ENCODE measurements at regions not wholly inside any gene's neighbourhood (a gene's known extent, or its start where the extent isn't known, plus 50 kb on each side); places are given as distances from the start of the nearest gene placed in this dataset.
"Not testable (repeated sequence)": the region's sequence is repeated elsewhere in the genome, so short reads cannot be mapped to it uniquely, and the experiment has no call there.

DNA sequence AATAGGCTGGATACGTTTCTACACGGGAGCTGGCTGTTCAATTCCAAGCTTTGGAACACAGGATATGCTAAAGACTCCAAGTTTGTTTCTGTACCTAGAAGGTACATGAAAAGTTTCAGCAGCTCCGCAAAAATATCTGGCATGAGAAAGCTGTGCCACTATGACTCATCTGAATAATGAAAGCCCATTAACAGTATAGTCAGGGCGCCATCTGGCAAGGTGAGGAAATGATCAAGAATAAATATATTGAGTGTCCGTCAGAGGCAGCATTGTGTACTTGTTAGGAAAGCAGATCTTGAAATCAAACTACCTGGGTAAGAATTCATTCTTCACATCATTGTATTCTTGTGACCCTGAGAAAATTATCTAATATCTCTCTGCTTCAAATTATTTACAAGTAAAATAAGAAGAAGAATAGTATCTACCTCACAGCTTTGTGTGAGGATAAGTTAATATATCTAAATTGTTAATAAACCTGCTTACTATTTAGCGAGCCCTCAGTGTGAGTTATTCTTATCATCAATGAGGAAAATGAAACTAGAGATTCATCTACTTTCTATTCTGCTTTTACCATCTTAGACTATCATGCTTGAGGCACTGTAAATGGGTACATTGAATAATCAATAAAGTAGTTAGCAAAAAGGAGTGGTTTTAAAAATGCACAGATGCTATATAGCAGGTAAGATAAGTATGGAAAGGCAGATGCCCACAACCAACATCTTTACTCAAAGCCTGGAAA lies 53.5 kb downstream of the FSCB start:
- DNase-seq: peak; percentile 39

DNA sequence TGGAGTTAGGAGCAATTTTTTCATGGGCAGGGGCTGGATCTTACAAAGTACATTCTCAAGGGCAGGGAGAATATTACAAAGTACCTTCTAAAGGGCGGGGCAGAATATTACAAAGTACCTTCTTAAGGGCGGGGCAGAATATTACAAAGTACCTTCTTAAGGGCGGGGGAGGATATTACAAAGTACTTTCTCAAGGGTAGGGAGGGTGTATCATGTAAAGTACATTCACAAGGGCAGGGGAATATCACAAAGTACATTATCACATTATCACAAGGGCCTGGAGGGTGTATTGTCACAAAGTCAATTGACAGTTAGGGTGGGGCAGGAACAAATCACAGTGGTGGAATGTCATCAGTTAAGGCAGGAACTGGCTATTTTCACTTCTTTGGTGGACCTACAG lies 56.9 kb downstream of the FSCB start:
- DNase-seq: not testable (repeated sequence)

DNA sequence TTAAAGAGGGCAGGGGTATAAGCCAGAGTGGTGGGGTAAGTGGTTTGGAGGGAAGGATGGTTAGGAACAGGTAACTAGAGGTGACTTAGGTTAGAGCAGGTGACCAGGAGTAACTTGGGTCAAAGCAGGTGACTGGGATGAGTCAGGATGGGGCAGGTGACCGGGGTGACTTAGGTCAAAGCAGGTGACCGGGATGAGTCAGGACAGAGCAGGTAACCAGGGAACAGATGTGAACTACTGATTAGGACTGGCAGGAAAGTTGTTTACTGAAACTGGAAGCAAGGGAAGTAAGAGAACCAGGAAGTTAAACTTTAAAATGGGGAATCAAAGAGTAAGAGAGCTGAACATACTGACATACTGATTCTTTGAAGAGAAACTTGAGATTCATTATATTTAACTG lies 57.4 kb downstream of the FSCB start:
- DNase-seq: no peak

DNA sequence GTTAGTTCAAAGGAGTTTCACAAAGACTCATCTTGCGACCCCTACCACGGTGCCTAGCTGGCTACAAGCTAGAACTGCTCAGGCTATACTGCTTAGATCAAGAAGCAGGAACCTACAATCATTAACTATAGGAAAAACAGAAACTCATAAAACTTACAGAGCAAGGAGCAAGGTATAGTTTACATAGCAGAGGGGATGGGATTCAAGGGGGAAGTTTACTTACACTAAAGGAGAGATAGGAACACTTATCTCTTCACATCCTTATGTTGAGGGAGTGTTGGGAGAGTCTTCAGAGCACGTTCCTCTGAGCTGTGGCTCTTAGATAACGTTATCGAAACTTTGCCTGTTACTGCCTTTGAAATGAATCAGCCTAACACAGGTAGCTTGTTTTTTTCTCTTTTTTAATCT lies 58.1 kb downstream of the FSCB start:
- DNase-seq: no peak

DNA sequence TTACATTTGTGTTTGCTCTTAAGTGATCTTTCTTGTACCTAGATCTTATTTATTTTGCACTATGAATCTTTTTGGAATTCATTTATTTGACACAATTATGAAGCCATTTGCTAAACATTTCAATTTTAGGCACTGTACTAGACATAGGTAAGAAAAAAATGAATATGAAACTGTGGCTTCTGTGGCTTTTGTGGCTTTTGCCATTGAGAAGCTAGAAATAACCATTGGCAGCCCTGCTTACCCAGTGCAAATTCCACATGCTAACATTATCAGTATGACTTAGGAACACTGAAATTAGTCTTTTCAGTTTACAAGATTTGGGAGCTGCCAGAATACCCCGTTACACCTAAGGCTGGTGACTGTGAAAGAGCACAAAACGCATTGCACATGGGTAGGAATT lies 60.1 kb downstream of the FSCB start:
- no peak for DNase-seq

DNA sequence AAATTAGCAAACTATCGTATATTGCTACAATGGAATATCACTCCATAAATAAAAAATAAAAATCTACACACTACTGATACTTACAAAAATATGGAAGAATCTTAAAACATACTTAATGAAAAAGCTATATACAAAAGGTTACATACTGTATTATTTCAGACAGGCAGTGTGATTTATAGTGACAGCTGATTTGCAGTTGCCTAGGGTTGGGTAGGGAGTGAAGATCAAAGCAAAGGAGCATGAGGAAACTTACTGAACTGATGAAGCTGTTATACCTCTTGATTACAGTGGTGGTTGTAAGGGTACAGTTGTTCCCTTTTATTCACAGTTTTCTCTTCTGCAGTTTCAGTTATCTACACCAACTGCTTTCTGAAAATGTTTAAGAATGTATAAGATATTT lies 62.6 kb downstream of the FSCB start:
- no peak for DNase-seq

DNA sequence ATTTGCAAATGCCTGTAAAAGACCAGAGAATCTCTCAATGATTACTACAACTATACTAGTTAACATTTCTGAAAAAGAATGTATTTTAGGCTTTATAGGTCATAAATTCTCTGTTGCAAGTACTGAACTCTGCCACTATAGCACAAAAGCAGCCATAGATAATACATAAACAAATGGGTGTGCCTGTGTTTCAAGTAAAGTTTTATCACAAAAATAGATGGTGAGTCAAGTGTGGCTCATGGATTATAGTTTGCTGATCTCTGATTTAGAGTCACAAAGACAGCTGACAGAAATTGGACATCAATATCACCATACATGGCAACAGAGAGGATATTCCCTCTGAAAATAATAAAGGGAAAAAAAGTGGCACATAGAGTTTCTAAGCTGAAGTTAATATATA lies 68.1 kb downstream of the FSCB start:
- DNase-seq: no peak

DNA sequence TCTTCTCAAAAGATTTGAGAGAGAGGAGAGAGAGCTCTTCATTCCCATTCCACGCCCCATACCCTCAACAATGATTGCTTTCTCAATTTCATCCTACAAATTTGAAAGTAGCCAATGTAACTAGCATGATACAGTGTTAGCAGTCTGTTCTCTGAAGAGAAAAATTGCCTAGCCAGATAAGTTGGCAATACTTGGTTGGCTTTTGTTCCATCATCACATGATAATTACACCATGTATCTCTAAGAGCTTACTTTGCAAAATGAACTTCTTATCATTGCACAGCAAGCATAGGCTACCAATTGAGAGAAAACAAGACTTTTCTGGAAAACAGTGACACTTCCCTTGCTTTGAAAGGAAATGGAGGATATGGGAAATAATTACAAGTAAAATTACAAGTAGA lies 68.9 kb downstream of the FSCB start:
- no peak for DNase-seq

DNA sequence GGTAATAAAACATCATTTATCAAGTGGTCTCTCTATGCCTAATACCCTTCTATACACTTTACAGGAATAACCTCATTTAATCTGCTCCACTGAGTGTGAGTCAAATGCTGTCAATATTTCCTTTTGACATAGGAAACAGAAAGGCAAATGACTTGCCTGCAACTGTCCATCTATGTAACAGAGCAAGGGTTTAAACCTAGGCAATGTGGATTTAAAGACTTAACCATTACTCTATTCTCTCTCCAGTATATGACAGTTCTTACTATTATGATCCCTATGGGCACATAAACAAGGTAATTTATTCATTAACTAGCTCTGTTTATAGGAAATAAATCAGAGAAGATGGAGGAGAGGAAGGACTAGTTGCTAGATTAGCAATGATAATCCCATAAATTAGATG lies 70.6 kb downstream of the FSCB start:
- DNase-seq: no peak

DNA sequence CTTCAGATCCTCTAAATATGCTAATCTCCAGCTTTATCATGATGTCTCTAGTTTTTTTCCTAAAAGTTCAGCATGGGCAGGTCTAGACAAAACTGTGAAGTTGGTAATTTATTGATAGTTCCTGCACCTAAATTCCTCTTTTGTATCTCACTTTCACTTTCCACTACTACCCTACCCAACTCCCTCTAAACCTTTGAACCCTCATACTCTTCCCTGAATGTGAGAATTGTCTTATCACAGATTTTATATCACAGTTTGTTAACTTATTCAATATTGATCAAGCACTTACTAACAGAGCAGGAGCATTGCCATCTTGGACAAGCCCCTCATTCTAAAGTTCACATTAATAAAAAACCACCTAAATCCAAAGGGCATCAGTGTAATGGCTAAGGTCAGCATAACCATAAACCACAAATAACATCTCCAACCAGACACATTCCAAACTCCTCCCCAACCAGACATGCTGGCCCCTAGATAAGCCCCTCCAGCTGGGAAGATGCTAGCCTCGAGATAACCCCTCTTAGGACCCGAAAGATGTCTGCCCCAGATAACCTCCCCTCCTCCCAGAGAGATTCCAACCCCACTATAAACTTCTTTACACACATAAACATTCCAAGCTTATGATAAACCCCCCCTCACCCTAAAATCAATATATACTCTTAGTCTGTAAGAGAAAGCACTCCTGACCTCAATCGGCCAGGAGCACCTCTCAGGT lies 78.7 kb downstream of the FSCB start:
- no peak for DNase-seq

DNA sequence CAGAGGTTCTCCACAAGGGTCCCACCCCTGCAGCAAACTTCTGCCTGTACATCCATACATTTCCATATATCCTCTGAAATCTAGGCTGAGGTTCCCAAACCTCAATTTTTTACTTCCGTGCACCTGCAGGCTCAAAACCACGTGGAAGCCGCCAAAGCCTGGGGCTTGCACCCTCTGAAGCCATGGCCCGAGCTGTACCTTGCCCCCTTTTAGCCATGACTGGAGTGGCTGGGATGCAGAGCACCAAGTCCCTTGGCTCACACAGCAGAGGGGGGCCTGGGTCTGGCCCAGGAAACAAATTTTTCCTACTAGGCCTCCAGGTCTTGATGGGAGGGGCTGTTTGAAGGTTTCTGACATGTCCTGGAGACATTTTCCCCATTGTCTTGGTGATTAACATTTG lies 84.4 kb downstream of the FSCB start:
- DNase-seq: no peak

DNA sequence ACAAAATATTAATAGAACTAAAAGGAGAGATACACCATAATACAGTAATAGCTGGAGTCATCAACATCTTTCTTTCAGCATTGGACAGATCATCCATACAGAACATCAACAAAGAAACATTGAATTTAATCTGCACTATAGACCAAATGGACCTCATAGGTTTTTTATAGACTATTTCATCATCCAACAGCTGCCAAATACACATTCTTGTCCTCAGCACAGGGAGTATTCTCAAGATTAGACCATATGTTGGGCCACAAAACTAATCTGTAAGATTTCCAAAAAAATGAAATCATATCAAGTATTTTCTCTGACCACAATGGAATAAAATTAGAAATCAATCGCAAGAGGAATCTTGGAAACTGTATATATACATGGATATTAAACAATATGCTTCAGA lies 86.9 kb downstream of the FSCB start:
- DNase-seq: no peak

DNA sequence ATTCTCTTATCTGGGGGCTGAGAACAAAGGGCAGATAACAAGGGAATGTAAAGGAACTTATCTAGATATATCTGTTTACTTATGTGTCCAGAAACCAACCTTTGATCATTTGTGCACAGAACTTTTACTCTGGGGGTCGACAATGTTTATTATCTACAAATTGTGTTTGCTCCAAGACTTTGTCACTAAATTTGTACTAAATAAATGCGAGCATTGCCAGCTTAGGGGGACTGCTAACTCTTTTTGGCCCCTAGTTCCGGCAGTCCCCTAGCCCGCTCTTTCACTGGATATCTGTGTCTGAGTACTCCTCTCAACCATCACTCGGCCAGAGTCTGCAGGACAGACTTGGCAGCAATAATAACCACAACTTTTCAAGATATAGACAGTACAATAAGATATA lies 88.2 kb downstream of the FSCB start:
- no peak for DNase-seq

DNA sequence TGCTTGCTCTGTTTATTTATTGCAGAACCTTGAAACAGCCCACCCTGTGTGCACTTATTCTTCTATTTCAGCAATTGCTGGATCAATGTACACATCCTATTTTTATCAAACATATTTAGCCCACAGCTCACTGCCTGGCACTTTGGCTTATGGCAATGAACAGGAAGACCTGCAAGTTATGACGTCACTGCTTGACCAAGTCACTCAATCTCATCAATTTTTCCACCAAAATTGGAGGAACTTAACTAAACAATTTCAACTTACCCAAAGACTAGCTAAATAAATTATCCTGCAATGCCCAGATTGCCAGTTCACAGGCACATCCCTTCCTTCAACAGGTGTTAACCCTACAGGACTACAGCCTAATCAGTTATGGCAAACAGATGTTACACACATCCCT lies 89.3 kb downstream of the FSCB start:
- no peak for DNase-seq

DNA sequence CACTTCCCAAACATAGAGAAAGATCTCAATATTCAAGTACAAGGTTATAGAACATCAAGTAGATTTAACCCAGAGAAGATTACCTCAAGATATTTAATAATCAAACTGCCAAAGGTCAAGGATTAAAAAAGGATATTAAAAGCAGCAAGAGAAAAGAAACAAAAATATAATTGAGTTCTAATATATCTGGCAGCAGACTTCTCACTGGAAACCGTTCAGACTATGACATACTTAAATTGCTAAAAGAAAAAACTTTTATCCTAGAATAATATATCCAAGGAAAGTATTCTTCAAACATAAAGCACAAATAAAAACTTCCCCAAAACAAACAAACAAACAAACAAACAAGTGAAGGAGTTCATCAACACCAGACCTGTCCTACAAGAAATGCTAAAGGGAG lies 92.4 kb downstream of the FSCB start:
- no peak for DNase-seq

DNA sequence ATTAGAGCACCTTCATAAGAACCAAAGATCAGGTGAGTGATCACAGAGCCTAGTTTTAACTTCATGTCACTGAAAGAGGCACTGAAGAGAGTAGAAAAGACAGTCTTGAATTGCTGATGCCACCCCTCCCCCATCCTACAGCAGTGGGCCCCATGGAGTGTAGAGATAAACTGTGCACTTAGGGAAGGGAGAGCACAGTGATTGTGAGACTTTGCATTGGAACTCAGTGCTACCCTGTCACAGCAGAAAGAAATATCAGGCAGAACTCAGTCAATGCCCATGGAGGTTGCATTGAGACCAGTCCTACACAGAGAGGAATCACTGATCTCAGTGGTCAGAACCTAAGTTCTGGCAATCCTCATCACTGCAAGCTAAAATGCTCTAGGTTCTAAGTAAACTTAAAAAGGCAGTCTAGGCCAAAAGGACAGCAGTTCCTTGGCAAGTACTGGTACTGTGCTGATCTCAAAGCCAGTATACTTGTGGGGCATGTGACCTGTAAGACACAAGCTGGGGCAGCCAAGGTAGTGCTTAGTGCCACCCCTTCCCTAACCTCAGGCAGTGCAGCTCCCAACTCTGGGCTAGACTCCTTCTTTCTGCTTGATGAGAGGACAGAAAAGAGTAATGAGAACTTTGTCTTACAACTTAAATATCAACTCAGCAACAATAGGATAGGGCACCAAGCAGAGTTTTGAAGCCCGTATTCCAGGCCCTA lies 94.1 kb downstream of the FSCB start:
- no peak for DNase-seq

DNA sequence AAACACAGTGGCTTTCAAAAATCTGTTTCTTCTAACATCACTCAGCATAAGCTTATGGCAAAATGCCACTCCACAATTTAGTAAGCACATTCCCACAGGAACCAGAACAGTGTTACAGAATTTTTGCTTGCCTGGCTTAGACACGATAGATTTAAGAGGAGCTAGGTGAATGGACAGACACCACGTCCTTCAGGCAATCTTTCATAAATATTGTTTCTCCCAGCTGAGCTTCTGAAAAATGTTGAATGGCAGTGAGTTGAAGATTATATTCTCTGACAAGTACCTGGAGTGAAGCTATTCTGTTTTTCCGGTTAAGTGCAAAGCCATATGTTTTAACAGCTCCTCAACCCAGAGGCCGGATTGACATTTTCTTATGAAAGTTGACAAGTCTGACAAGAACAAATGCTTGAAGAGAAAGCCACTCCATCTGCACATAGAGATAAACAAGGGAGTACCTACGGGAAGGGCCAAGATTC lies 102.0 kb downstream of the FSCB start:
- DNase-seq: no peak

DNA sequence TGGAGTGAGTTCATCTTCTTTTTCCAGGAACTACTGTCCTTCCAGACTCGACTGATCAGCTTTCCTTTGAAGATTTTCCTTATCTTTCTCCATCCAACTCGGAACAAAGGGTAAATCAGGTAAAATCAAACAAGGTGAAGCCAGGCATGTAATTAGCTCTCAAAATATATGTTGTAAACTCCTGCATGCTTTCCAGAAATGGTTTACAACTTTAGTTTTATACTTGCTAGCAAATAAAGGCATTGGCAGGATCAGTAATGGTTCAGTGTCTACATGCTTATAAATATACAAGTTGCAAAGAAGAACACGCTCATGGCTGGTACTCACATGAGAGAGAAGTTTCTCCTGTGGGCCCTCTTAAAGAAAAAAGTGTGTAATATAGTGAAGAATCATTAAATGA lies 102.5 kb downstream of the FSCB start:
- no peak for DNase-seq

DNA sequence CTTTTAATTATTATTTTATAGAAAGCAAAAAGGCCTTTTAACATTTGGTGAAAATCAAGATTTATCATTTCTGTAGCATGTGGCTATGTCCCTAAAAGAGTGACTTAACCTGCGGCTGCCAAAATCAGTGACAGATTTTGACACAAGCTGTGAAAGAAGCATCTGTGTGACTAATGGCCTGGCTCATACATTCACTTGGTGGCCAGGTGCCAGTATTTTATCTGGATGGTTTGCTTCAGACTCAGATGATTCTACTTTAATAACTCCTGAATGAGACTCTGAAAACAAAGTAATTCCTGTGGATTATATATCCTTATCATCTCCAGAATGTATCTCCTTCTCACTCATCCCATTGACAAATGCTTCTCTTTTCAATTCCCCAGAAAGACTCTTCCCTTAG lies 103.0 kb downstream of the FSCB start:
- peak; percentile 25 for DNase-seq

DNA sequence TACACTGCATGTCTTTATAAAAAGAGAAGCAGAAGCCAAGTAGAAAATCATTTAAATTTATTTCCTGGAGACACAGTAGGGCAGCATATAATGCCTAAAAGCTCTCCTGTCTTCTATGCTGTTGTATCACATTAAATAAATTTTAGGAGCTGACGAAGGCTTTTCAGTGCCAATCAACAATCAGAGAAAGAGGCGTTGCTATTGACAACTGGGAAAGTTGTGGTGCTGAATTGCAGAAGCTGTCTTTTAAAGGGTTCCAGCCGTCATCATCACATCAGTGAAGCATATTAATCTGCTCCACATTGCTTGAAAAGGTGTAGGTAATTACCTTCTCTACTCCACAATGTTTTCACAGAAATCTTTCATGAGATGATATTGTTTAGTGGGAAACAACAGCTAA lies 103.9 kb downstream of the FSCB start:
- no peak for DNase-seq

DNA sequence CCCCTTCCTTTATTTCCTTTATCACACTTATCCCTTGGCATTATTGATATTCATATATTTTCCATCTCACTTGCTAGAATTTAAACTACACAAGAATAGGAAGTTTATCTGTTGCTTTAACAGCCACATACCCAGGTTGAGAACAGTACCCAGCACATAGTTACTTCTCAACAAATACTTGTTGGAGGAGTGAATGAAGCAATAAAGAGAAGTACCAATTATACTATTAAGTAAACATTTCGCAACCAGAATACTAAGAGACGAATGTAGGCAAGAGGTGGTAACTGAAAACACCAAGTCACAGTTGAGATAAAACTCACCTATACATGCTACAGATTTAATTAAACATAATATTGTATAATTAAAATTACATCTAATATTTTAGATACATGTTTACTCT lies 110.9 kb downstream of the FSCB start:
- no peak for DNase-seq

DNA sequence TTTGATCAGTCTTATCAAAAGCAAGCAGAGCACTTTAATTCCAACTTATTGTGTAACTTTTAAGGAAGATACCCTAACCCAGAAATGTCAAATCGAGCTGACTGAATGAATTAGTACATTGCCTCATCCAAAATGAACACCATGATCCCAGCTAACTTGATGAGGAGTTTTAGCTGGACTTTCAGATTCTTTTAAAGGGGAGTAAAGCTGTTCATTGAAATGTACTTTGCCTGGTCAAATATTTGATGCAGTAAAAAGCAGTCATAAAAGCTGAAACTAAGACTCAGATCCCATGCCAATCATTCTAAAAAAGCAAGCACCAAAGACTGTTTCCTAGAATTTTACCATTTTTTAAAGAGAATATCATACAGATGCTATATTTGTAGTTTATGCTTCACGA lies 114.1 kb downstream of the FSCB start:
- no peak for DNase-seq

DNA sequence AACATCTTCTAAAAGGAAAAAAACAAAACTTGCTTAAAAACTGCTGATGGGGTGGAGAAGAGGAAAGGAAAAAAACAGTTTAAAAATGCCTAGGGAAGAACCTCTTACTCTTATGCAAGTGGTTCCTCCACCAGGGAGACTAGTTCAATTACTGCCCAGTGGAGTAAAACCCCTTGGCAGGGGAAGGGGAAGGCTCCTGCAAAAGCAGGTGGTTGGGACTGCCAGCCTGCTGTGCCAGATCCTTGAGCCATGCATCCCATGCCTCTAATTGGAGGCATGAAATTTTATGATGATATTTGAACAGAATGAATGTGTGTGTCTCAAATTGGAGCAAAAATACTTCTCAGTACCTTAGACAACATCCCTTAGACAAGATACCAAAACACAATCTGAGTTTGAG lies 118.8 kb downstream of the FSCB start:
- no peak for DNase-seq

DNA sequence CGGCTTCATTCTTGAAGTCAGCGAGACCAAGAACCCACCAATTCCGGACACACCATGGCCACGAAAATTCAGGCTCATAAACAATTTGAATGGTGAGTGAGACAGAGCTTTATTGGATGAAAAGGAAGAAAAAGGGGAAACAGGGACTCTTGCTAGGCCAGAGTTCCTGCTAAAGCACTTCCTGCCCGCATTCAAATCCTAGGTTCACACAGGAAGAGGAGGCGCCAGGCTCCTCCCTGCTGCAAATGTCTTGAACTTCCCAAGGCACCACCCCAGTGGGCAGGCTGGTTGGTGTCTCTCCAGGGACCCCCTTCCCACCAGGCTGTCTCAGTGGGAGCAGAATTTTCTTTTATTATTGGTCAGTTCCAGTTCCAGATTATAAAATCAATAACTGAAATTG lies 121.2 kb downstream of the FSCB start:
- DNase-seq: no peak
